Nephron (organoid): ENCODE measurements at regions not wholly inside any gene's neighbourhood (a gene's known extent, or its start where the extent isn't known, plus 50 kb on each side); places are given as distances from the start of the nearest gene placed in this dataset.
A peak's percentile ranks its signal among the peaks of the same experiment; 100 is the strongest.
"Not testable (repeated sequence)": the region's sequence is repeated elsewhere in the genome, so short reads cannot be mapped to it uniquely, and the experiment has no call there.

Source experiments
- H3K27ac Mint-ChIP-seq, 3 experiments: 2 replicates each; pipeline ENCODE4 v1.8.0; 2020; ENCODE audit warnings: mixed read lengths in 3 of 3, mild to moderate bottlenecking in 2 of 3, moderate library complexity in 1 of 3
- H3K27me3 Mint-ChIP-seq: 2 replicates; pipeline ENCODE4 v1.8.0; 2021; ENCODE audit warnings: low read depth, mild to moderate bottlenecking, moderate library complexity, mixed read lengths
- H3K36me3 Mint-ChIP-seq: 2 replicates; pipeline ENCODE4 v1.8.0; 2020; ENCODE audit warnings: low read depth, mixed read lengths
- H3K4me1 Mint-ChIP-seq: 2 replicates; pipeline ENCODE4 v1.8.0; 2020; ENCODE audit warnings: mixed read lengths
- H3K4me3 Mint-ChIP-seq, 3 experiments: 2 replicates each; pipeline ENCODE4 v1.8.0; 2020; ENCODE audit warnings: mild to moderate bottlenecking in 3 of 3, mixed read lengths in 3 of 3, moderate library complexity in 2 of 3
- H3K9me3 Mint-ChIP-seq: 2 replicates; pipeline ENCODE4 v1.8.0; 2020; ENCODE audit warnings: mixed read lengths

DNA sequence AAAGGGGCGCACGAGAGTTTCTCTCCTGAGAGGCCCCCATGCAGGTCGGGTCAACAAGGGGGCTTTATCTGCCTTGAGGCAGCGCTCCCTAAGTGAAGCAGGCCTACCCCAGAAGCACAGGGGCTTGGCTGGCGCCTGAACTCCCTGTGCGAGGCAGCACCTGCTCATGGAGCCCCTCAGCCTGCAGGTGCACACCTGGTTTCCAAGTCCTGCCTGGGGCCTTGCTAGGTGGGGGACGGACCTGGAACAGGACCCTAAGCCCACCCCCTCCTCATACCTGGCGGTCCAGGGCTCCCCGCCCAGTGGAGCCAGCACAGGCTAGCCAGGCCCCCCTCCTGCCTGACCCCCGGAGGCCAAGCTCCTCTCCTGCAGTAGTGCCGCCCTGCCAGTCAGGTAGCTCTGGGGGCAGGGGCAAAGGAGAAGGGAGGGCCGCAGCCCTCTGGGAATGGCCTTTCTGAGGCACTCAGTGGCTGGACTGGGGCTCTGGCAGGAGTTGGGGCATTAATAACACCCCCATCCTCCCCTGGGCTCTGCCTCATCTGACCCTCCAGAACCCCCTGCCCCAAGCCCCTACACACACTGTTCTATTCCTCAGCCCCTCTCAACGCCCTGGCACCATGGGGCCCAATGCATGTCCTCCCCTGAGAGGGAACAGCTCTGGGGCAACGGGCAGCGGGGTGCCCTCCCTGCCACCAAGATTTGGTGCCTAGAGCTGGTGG is 137.9 kb upstream of the PTPN20 start:
- not testable (repeated sequence) for H3K4me3 Mint-ChIP-seq, H3K9me3 Mint-ChIP-seq

DNA sequence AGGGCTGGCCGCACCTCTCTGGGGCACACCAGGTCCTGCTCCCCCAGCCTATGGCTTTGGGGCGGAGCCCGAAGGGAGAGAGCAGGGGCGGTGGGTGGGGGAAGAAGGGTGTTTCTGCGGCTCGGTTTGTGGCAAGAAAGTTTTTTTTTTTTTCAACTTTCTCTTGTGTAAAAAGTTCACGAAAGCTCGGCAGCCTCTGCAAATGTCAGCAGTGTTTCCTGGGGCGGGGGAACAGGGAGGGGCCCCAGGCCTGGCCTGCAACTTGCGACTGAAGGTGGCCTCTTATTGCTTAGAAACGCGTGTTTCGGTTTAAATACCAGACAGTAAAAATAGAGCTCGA is 137.4 kb upstream of the PTPN20 start:
- H3K9me3 Mint-ChIP-seq, H3K27ac Mint-ChIP-seq: not testable (repeated sequence)

More for the DNA sequence above, 137.9 kb upstream of the PTPN20 start:
- not testable (repeated sequence) for H3K36me3 Mint-ChIP-seq, H3K27me3 Mint-ChIP-seq, H3K27ac Mint-ChIP-seq, H3K4me1 Mint-ChIP-seq

DNA sequence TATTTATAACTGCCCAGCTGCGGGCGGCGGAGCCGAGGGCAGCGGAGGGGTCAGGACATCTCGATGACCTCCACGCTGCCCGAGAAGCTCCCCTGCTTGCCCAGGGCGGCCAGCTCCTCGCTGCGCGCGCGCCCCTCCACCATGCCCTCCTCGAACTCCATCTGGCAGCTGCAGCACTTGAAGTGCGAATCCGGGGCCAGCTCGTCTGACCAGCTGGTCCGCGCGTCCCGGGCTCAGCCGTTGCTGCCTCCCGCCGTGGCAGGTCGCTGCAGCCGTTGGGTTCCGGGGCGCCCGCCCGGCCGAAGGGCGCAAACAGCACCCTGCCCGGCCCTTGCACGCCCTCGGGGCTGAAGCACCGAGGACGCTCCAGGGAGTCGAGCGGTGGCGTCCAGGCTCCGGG is 136.9 kb upstream of the PTPN20 start:
- not testable (repeated sequence) for H3K4me3 Mint-ChIP-seq, H3K4me1 Mint-ChIP-seq, H3K27me3 Mint-ChIP-seq, H3K36me3 Mint-ChIP-seq, H3K27ac Mint-ChIP-seq, H3K9me3 Mint-ChIP-seq

More for the DNA sequence above, 137.4 kb upstream of the PTPN20 start:
- H3K4me1 Mint-ChIP-seq, H3K27me3 Mint-ChIP-seq, H3K4me3 Mint-ChIP-seq, H3K36me3 Mint-ChIP-seq: not testable (repeated sequence)

DNA sequence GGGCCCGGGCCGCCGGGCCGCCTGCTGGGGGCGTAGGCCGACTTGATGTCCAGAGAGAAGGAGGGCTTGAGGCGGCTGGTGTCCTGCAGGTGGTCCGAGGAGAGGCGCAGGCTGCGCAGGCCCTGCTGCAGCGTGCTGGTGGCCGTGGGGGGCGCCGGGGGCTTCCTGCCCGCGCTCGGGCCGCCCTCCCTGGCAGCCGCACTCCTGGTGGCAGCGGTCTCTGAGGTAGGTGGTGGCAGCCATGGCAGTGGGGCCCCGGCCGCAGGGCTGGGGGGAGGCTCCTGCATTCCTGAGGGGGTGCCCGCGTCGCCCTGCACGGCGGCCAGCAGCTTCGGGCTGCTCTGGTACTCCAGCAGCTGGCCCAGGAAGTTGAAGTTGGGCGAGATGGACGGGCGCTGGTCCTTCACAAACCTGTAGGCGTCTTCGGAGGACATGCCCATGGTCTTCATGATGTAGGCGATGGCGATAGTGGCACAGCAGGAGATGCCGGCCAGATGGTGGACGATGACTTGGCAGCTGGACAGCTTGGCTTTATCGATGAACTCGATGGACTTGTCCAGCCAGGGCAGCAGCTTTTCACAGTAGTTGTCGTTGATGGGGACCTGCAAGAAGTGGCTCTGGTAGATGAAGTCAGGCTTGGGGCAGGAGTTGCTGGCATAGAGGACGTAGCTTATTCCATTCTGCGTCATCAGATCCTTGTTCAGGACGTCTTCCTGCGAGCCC is 136.1 kb upstream of the PTPN20 start:
- not testable (repeated sequence) for H3K27me3 Mint-ChIP-seq, H3K9me3 Mint-ChIP-seq, H3K36me3 Mint-ChIP-seq

DNA sequence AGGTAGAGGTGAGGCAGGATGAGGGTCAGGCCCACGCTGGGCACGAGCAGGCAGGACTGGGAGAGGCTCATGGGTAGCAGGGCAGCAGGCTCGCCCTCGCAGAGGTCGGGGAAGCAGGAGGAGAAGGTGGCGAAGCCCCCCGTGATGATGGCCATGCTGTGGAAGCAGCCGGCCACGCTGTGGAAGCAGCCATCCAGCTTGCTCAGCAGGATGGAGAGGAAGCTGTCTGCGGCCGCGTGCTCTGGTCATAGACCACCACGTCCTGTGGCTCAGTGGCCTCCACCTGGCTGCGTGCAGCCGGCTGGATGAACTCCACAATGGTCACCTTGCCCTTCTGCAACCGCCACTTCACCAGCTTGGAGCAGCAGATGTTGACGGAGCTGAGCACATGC is 135.6 kb upstream of the PTPN20 start:
- not testable (repeated sequence) for H3K36me3 Mint-ChIP-seq, H3K27ac Mint-ChIP-seq, H3K9me3 Mint-ChIP-seq, H3K4me3 Mint-ChIP-seq, H3K27me3 Mint-ChIP-seq, H3K4me1 Mint-ChIP-seq

More for the DNA sequence above, 136.1 kb upstream of the PTPN20 start:
- not testable (repeated sequence) for H3K4me3 Mint-ChIP-seq, H3K4me1 Mint-ChIP-seq, H3K27ac Mint-ChIP-seq

DNA sequence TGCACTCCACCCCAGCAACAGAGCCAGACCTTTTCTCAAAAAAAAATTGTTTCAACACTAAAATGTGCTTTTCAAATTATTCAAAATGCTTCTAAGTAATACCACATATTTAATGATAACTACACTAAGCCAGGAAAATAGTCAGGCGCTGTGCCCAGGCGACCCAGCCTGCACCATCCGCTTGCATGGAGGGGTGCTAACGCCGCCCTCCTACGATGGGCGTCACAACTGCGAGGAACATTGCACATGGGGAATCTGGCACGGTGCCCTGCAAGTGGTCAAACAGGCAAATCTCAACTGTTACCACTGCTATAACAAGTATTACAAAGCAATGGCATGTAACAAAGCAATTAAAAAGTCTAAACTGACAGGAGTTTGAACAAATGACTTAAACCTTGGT is 131.7 kb upstream of the PTPN20 start:
- peak overlapping the region in 2 of 3 experiments; percentile 54 to 60 for H3K27ac Mint-ChIP-seq
- H3K36me3 Mint-ChIP-seq, H3K27me3 Mint-ChIP-seq, H3K9me3 Mint-ChIP-seq, H3K4me3 Mint-ChIP-seq, H3K4me1 Mint-ChIP-seq: not testable (repeated sequence)

DNA sequence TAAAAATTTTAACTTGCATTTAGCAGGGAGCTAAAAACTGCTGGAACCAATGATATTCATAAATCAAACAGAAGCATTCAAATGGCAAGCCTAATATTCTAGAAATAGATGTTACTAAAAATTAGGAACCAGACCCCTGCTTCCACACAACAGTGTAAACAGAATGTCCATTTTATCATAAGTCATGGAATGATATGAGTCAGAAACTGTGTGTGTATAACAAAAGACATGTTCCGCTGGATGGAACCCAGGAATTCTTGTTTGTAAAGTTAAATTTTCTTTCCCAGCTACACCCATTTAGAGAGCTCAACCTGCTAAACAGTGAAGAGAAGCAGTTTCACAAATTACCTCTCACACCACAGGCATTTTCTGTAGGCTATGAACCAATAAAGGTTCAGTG is 131.1 kb upstream of the PTPN20 start:
- not testable (repeated sequence) for H3K27me3 Mint-ChIP-seq, H3K9me3 Mint-ChIP-seq, H3K36me3 Mint-ChIP-seq, H3K4me1 Mint-ChIP-seq
- Mint-ChIP-seq H3K27ac (peak overlapping the region; percentile 70 to 76 (median 76)), H3K4me3 (peak overlapping the region in 1 of 3 experiments; percentile 34)

DNA sequence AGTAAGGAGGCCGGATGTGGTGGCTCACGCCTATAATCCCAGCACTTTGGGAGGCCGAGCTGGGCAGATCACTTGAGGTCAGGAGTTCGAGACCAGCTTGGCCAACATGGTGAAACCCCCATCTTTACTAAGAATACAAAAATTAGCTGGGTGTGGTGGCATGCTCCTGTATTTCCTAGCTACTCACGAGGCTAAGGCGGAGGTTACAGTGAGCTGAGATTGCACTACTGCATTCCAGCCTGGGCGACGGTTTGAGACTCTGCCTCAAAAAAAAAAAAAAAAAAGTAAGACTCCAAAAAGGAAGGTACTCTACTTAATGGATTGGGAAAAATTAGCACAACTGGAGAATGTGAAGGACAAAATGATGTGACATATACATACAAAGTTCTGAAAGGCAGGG is 130.2 kb upstream of the PTPN20 start:
- not testable (repeated sequence) for H3K27me3 Mint-ChIP-seq, H3K4me1 Mint-ChIP-seq, H3K4me3 Mint-ChIP-seq, H3K27ac Mint-ChIP-seq, H3K36me3 Mint-ChIP-seq, H3K9me3 Mint-ChIP-seq

DNA sequence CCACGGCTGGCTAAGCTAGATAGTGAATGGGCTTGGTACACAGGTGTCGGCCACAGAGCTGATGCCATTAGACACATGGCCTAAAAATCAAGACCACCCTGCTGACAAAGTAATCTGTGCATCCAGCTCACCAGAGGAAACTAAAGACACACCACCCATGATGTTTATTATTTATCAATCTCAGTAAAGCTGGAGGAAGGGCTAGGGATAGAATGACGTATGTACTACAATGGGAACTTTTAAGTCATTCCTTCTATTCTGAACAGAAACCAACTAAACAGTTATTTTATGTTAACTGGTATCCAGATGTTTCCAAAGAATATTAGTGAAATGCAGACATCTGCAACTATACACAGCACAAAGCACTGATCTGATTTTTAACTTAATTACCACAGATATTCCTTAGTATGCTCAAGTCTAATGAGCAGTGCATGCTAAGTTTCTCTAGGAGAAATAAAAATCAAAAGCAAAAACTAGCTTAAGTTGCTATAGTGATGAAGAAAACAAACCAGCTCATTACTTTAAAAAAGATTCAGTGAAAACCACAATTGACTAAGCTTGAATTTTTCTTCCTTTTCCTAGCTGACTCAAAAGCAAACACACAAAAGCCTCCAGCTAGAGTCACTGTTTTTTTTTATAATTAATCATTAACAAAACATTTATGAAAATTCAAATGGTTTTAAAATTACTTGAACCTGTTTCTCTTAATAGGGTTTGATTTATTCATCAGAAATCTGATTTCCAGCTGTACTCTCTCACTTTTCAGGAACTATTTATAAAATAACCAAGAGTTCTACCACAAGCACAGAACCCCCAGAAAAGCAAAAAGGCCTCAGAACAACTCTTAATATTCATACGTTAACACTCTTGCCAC is 129.0 kb upstream of the PTPN20 start:
- not testable (repeated sequence) for H3K4me1 Mint-ChIP-seq, H3K27me3 Mint-ChIP-seq, H3K9me3 Mint-ChIP-seq

DNA sequence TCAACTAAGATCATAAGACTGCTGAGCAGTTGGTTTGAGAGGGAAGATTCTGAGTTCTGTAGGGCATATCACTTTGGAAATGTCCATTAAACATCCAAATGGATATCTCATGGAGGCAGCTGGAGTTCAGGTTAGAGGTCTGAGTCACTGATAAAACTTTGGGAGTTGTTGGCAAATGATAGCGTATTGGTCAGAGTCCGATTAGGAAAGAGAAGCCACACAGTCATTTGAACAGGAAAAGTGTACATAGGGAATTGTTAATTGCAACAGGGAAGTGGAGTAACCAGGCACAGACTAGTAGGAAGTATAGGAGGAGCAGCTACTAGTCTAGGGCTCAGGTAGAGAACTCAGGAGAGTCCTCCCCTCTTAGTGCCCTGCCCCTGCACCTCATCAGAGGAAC is 126.6 kb upstream of the PTPN20 start:
- H3K9me3 Mint-ChIP-seq, H3K36me3 Mint-ChIP-seq, H3K27me3 Mint-ChIP-seq, H3K4me1 Mint-ChIP-seq: not testable (repeated sequence)
- Mint-ChIP-seq H3K27ac (peak overlapping the region; percentile 53 to 74 (median 65)), H3K4me3 (peak overlapping the region; percentile 74 to 85 (median 81))

More for the DNA sequence above, 129.0 kb upstream of the PTPN20 start:
- not testable (repeated sequence) for H3K4me3 Mint-ChIP-seq, H3K36me3 Mint-ChIP-seq
- peak overlapping the region in 2 of 3 experiments; percentile 46 to 60 for H3K27ac Mint-ChIP-seq

DNA sequence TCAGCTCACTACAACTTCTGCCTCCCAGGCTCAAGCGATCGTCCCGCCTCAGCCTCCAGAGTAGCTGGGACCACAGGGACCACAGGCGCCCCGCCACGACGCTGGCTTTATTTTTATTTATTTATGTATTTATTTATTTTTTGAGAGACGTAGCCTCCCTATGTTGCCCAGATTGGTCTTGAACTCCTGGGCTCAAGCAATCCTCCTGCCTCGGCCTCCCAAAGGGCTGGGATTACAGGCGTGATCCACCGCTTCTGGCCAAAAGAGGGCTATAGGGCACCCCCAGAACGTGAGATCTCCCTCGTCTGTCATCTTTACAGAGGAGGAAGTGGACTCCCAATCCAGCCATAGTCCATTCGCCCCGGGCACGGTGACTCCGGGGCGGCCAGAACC is 125.1 kb upstream of the PTPN20 start:
- not testable (repeated sequence) for H3K36me3 Mint-ChIP-seq, H3K27me3 Mint-ChIP-seq, H3K9me3 Mint-ChIP-seq, H3K4me1 Mint-ChIP-seq
- Mint-ChIP-seq H3K4me3 (peak overlapping the region; percentile 76 to 93 (median 93)), H3K27ac (peak overlapping the region in 1 of 3 experiments; percentile 65)

DNA sequence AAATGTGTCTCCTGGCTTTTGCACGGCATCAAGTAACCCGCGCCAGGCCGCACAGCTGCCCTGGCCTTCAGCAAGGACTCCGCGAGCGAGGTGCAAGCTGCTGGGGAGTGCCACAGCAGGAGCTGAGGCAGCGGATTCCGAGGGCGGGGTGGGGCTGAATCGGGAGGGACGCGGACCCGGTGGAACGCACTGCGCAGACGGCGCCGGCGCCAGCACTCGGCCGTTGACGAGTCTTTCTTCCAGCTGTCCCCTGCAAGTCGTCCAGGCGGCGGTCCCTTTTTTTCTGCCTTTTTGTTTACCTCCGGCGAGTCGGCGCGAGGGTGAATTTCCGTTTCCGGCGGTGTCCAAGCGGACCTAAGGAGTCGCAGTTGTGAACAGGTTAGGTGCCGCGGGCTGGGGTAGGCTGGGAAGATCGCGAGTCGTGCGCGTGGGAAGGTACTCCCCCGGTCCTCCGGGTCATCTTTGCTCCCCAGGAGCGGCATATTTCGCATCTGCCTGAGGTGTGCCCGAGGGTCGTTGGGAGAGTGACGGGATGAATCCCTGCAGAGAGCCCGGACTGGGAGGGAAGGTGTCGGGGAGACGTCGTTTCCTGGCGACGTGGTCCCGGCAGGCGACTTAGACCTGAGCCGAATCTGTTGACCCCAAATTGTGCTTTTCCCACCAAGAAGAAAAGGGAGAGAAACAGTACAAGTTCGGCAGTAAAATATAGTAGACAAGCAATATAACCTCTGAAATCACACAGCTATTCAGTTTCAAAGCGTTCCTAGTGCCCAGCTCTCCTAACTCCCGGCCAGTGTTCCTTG is 124.5 kb upstream of the PTPN20 start:
- Mint-ChIP-seq H3K27ac (peak overlapping the region; percentile 93 to 99 (median 95)), H3K4me3 (peak overlapping the region; percentile 93 to 98 (median 93))
- H3K4me1 Mint-ChIP-seq, H3K36me3 Mint-ChIP-seq, H3K27me3 Mint-ChIP-seq, H3K9me3 Mint-ChIP-seq: not testable (repeated sequence)
